HepG2 (cell line): ENCODE measurements at regions not wholly inside any gene's neighbourhood (a gene's known extent, or its start where the extent isn't known, plus 50 kb on each side); places are given as distances from the start of the nearest gene placed in this dataset.

Source experiments
- ATAC-seq: fragments of 200-7000 bp; cut with Tn5 transposase; 3 replicates; pipeline ENCODE4 v1.9.1; 2020; ENCODE audit warnings: mild to moderate bottlenecking, moderate library complexity
- BruUV-seq: library from RNA; stranded (reverse); fragments of 400-500 nt; replicated peaks from 2 replicates; lab custom pipeline; 2021; lab: Mats Ljungman, UMichigan
- CTCF ChIA-PET: fragments of 300-600 bp; formaldehyde crosslinking; extraction: SDS; loops from one replicate; lab custom pipeline; 2021; ENCODE audit warnings: low total read pairs, inconsistent platforms, low intra/inter-chr PET ratio; lab: Yijun Ruan, JAX
- POLR2A ChIA-PET: fragments of 350-600 bp; sonication (Branson Sonifier 250); formaldehyde crosslinking; loops from one replicate; lab custom pipeline; 2020; ENCODE audit warnings: antibody characterized with exemption, inconsistent platforms; lab: Yijun Ruan, JAX
- DNase-seq: peaks from one replicate; pipeline ENCODE4 v3.0.0-alpha.2; 2015; ENCODE audit warnings: low spot score
- FAIRE-seq: peaks from 3 replicates; lab custom pipeline; 2011; peaks lifted over from hg19 to GRCh38; lab: Jason Lieb, UNC
- H2AFZ ChIP-seq: one replicate; pipeline ENCODE4 v1.6.1; 2011; ENCODE audit warnings: low read length, inconsistent platforms
- H3K27ac ChIP-seq: fragments of 300-600 bp; 3 replicates; pipeline ENCODE4 v1.8.0; 2011; ENCODE audit warnings: mixed run types, mild to moderate bottlenecking, mixed read lengths, low read length, inconsistent platforms; ENCODE audit not compliant: insufficient read depth; ENCODE audit errors: extremely low read length
- H3K27me3 ChIP-seq, 2 experiments: fragments of 200-600 bp in 1 of 2; 2 replicates in 1 of 2; 3 replicates in 1 of 2; pipeline versions ENCODE4 v1.6.0 to v1.8.0; 2011; ENCODE audit warnings: low read length in 2 of 2, mild to moderate bottlenecking in 2 of 2, moderate library complexity in 2 of 2, inconsistent platforms in 1 of 2; ENCODE audit not compliant: insufficient read depth in 2 of 2, control insufficient read depth in 1 of 2
- H3K36me3 ChIP-seq, 2 experiments: fragments of 200-600 bp in 1 of 2; replicated peaks in 1 of 2; 2 replicates in 1 of 2; 3 replicates in 1 of 2; pipeline versions ENCODE4 v1.5.1 to v1.8.0; 2011; ENCODE audit warnings: low read length in 2 of 2, inconsistent platforms in 1 of 2; ENCODE audit not compliant: insufficient read depth in 2 of 2, control insufficient read depth in 1 of 2
- H3K4me1 ChIP-seq: 2 replicates; pipeline ENCODE4 v1.5.1; 2012; ENCODE audit warnings: low read length, inconsistent platforms; ENCODE audit not compliant: insufficient read depth
- H3K4me2 ChIP-seq: 2 replicates; pipeline ENCODE4 v1.6.0; 2011; ENCODE audit warnings: low read depth, low read length, inconsistent platforms
- H3K4me3 ChIP-seq, 3 experiments: fragments of 200-600 bp in 1 of 3; sonication (generic), shearing (Covaris generic) in 1 of 3; replicated peaks in 1 of 3; 2 replicates each; pipeline ENCODE4 v1.5.1; 2011 to 2016; ENCODE audit warnings: low read length in 3 of 3, inconsistent platforms in 2 of 3, low read depth in 2 of 3, mild to moderate bottlenecking in 2 of 3, control low read depth in 1 of 3, mixed read lengths in 1 of 3; ENCODE audit not compliant: insufficient read depth in 1 of 3
- H3K79me2 ChIP-seq: one replicate; pipeline ENCODE4 v1.6.1; 2011; ENCODE audit warnings: low read length, inconsistent platforms; ENCODE audit not compliant: insufficient read depth
- H3K9ac ChIP-seq: 2 replicates; pipeline ENCODE4 v1.6.0; 2011; ENCODE audit warnings: mild to moderate bottlenecking, low read depth, low read length, inconsistent platforms; ENCODE audit not compliant: insufficient read depth
- H3K9me3 ChIP-seq: 2 replicates; pipeline ENCODE4 v1.5.1; 2012; ENCODE audit warnings: mild to moderate bottlenecking, low read length
- H4K20me1 ChIP-seq: 2 replicates; pipeline ENCODE4 v1.6.0; 2011; ENCODE audit warnings: inconsistent platforms, mild to moderate bottlenecking, low read length, moderate library complexity; ENCODE audit not compliant: insufficient read depth
- AGO2 ChIP-seq: fragments of 200-400 bp; formaldehyde crosslinking; optimal IDR thresholded peaks from 2 replicates; pipeline ENCODE3; 2017; ENCODE audit warnings: mild to moderate bottlenecking, low read depth, low read length, moderate library complexity
- ATRX ChIP-seq: sonication (generic); formaldehyde crosslinking; IDR thresholded peaks from 2 replicates; pipeline ENCODE4 v1.4.0; 2020; ENCODE audit warnings: missing genetic modification reagents, borderline replicate concordance
- DMAP1 ChIP-seq: IDR thresholded peaks from 2 replicates; pipeline ENCODE4 v1.6.1; 2016
- GPN1 ChIP-seq: sonication (generic); formaldehyde crosslinking; IDR thresholded peaks from 2 replicates; pipeline ENCODE4 v1.5.1; 2020; ENCODE audit warnings: missing genetic modification reagents, borderline replicate concordance
- HOXA3 ChIP-seq: sonication (generic); formaldehyde crosslinking; IDR thresholded peaks from 2 replicates; pipeline ENCODE4 v1.5.0; 2020; ENCODE audit warnings: missing genetic modification reagents
- NAIF1 ChIP-seq: sonication (generic); formaldehyde crosslinking; IDR thresholded peaks from 2 replicates; pipeline ENCODE4 v1.5.0; 2020; ENCODE audit warnings: mild to moderate bottlenecking, missing genetic modification reagents, borderline replicate concordance
- RNF2 ChIP-seq: fragments of 450-650 bp; conservative IDR thresholded peaks from 2 replicates; pipeline ENCODE4 v1.6.1; 2016; ENCODE audit warnings: low read depth
- TERF1 ChIP-seq: sonication (generic); formaldehyde crosslinking; IDR thresholded peaks from 2 replicates; pipeline ENCODE4 v1.8.0; 2022; ENCODE audit warnings: mild to moderate bottlenecking, missing genetic modification reagents, moderate library complexity
- TRAFD1 ChIP-seq: sonication (generic); formaldehyde crosslinking; IDR thresholded peaks from 2 replicates; pipeline ENCODE4 v1.5.1; 2020; ENCODE audit warnings: missing genetic modification reagents, mild to moderate bottlenecking, borderline replicate concordance
- ZNF234 ChIP-seq: sonication (generic); formaldehyde crosslinking; conservative IDR thresholded peaks from 2 replicates; pipeline ENCODE4 v1.5.1; 2020; ENCODE audit warnings: mild to moderate bottlenecking, missing genetic modification reagents
- WGBS: methylation state at CpG from one replicate; pipeline ENCODE4 v1.1.6; 2017; ENCODE audit warnings: low lambda C conversion rate; 5-methylcytosine and 5-hydroxymethylcytosine counted together
- in situ Hi-C: cut with HindIII; loops from 2 replicates; pipeline ENCODE4 v1.10.0; 2017; ENCODE audit warnings: low pct_unique_long_range_greater_than_20kb; ENCODE audit not compliant: extremely low pct_ligation_motif_present
- intact Hi-C: fragments of 100-400 bp; cut with micrococcal nuclease; formaldehyde crosslinking; loops from one replicate; pipeline ENCODE4 v1.10.0; 2022; ENCODE audit not compliant: unreplicated experiment
- TF ChIP-seq, protein P1 (sequence below): sonication (generic); formaldehyde crosslinking; IDR thresholded peaks from 2 replicates; pipeline ENCODE4 v1.5.0; 2020; ENCODE audit warnings: mild to moderate bottlenecking, missing genetic modification reagents, borderline replicate concordance
- TF ChIP-seq, protein P2 (sequence below): sonication (generic); formaldehyde crosslinking; conservative IDR thresholded peaks from 2 replicates; pipeline ENCODE4 v1.4.0; 2020; ENCODE audit warnings: missing genetic modification reagents

GRCh38 chrX:13200398-13200797, 119.5 kb downstream of the ATXN3L start (continued):
- TF ChIP-seq, protein P1, sequence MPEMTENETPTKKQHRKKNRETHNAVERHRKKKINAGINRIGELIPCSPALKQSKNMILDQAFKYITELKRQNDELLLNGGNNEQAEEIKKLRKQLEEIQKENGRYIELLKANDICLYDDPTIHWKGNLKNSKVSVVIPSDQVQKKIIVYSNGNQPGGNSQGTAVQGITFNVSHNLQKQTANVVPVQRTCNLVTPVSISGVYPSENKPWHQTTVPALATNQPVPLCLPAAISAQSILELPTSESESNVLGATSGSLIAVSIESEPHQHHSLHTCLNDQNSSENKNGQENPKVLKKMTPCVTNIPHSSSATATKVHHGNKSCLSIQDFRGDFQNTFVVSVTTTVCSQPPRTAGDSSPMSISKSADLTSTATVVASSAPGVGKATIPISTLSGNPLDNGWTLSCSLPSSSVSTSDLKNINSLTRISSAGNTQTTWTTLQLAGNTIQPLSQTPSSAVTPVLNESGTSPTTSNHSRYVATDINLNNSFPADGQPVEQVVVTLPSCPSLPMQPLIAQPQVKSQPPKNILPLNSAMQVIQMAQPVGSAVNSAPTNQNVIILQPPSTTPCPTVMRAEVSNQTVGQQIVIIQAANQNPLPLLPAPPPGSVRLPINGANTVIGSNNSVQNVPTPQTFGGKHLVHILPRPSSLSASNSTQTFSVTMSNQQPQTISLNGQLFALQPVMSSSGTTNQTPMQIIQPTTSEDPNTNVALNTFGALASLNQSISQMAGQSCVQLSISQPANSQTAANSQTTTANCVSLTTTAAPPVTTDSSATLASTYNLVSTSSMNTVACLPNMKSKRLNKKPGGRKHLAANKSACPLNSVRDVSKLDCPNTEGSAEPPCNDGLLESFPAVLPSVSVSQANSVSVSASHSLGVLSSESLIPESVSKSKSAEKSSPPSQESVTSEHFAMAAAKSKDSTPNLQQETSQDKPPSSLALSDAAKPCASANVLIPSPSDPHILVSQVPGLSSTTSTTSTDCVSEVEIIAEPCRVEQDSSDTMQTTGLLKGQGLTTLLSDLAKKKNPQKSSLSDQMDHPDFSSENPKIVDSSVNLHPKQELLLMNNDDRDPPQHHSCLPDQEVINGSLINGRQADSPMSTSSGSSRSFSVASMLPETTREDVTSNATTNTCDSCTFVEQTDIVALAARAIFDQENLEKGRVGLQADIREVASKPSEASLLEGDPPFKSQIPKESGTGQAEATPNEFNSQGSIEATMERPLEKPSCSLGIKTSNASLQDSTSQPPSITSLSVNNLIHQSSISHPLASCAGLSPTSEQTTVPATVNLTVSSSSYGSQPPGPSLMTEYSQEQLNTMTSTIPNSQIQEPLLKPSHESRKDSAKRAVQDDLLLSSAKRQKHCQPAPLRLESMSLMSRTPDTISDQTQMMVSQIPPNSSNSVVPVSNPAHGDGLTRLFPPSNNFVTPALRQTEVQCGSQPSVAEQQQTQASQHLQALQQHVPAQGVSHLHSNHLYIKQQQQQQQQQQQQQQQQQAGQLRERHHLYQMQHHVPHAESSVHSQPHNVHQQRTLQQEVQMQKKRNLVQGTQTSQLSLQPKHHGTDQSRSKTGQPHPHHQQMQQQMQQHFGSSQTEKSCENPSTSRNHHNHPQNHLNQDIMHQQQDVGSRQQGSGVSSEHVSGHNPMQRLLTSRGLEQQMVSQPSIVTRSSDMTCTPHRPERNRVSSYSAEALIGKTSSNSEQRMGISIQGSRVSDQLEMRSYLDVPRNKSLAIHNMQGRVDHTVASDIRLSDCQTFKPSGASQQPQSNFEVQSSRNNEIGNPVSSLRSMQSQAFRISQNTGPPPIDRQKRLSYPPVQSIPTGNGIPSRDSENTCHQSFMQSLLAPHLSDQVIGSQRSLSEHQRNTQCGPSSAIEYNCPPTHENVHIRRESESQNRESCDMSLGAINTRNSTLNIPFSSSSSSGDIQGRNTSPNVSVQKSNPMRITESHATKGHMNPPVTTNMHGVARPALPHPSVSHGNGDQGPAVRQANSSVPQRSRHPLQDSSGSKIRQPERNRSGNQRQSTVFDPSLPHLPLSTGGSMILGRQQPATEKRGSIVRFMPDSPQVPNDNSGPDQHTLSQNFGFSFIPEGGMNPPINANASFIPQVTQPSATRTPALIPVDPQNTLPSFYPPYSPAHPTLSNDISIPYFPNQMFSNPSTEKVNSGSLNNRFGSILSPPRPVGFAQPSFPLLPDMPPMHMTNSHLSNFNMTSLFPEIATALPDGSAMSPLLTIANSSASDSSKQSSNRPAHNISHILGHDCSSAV (CRISPR knock-in tag) = no peak
- no peak for TF ChIP-seq HOXA3
- TF ChIP-seq GPN1 (CRISPR knock-in tag) = no peak
- no peak for TF ChIP-seq DMAP1

DNA sequence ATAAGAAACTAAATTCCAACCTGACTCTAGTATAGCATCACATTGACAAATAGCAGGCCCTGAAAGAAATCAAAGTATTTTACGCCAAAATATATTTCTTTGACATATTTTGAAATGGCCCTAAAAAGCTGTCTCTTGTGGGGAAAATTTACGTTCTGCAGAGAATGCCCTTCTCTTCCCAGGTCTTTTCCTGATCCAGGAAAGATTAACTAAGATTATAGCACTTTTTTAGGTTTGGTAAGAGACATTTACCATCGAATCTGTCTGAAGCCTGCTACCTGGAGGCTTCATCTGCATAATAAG, 121.1 kb downstream of the ATXN3L start:
- no peak for TF ChIP-seq TRAFD1
- no peak for TF ChIP-seq ATRX (CRISPR knock-in tag)
- no peak for TF ChIP-seq ZNF234 (CRISPR knock-in tag)
- no peak for TF ChIP-seq NAIF1 (CRISPR knock-in tag)
- TF ChIP-seq TERF1 (CRISPR knock-in tag) = no peak
- no peak for TF ChIP-seq RNF2
- TF ChIP-seq, protein P2, sequence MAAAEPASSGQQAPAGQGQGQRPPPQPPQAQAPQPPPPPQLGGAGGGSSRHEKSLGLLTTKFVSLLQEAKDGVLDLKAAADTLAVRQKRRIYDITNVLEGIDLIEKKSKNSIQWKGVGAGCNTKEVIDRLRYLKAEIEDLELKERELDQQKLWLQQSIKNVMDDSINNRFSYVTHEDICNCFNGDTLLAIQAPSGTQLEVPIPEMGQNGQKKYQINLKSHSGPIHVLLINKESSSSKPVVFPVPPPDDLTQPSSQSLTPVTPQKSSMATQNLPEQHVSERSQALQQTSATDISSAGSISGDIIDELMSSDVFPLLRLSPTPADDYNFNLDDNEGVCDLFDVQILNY (CRISPR knock-in tag) = no peak
- TF ChIP-seq AGO2 = no peak
- 30% methylated on average over 3 of the region's 3 CpGs for WGBS
- Histone ChIP-seq H3K9ac (no peak overlapping the region), H3K4me2 (no peak overlapping the region), H3K27ac (no peak overlapping the region), H3K4me3 (no peak overlapping the region), H2AFZ (no peak overlapping the region), H3K27me3 (no peaks in the 10 kb centered on the region), H3K4me1 (no peaks in the 10 kb centered on the region), H4K20me1 (no peaks in the 10 kb centered on the region), H3K79me2 (no peaks in the 10 kb centered on the region), H3K36me3 (no peaks in the 10 kb centered on the region), H3K9me3 (no peaks in the 10 kb centered on the region)
- POLR2A ChIA-PET = no interaction called here
- FAIRE-seq (no peak), DNase-seq (no peak), ATAC-seq (no peak)
- CTCF ChIA-PET = no interaction called here
- no TSS peak for BruUV-seq
- in situ Hi-C loops (no loop called here), intact Hi-C loops (no loop called here)
